Fibroblast of lung (primary cell): ENCODE measurements at regions not wholly inside any gene's neighbourhood (a gene's known extent, or its start where the extent isn't known, plus 50 kb on each side); places are given as distances from the start of the nearest gene placed in this dataset.

Experiments used
- DNase-seq, 2 donors: peaks; one replicate each; pipeline versions ENCODE4 v3.0.0 to v3.0.0-alpha.2; 2010; ENCODE audit warnings: low read depth in 2 of 2
- H2AFZ ChIP-seq: 2 replicates; pipeline ENCODE4 v1.5.1; 2012; ENCODE audit warnings: low read length, control low read depth, inconsistent platforms
- H3K27ac ChIP-seq: 2 replicates; pipeline ENCODE4 v1.5.1; 2011; ENCODE audit warnings: low read length, control low read depth; ENCODE audit not compliant: insufficient read depth
- H3K27me3 ChIP-seq: 2 replicates; pipeline ENCODE4 v1.5.1; 2011; ENCODE audit warnings: mild to moderate bottlenecking, low read length; ENCODE audit not compliant: control insufficient read depth, insufficient read depth
- H3K36me3 ChIP-seq: 2 replicates; pipeline ENCODE4 v1.5.1; 2011; ENCODE audit warnings: low read length; ENCODE audit not compliant: control insufficient read depth, insufficient read depth
- H3K4me1 ChIP-seq: 2 replicates; pipeline ENCODE4 v1.5.1; 2011; ENCODE audit warnings: low read length; ENCODE audit not compliant: control insufficient read depth, insufficient read depth; ENCODE audit errors: extremely low read depth
- H3K4me2 ChIP-seq: 2 replicates; pipeline ENCODE4 v1.5.1; 2011; ENCODE audit warnings: low read length, control low read depth; ENCODE audit not compliant: insufficient read depth; ENCODE audit errors: extremely low read depth
- H3K4me3 ChIP-seq, 4 experiments: fragments of 200-600 bp in 1 of 4; sonication (generic) in 1 of 4; replicated peaks in 1 of 4; 2 replicates each; pipeline ENCODE4 v1.5.1; 2011 to 2016; ENCODE audit warnings: low read length in 4 of 4, low read depth in 3 of 4, mild to moderate bottlenecking in 3 of 4, control low read depth in 2 of 4, inconsistent platforms in 1 of 4, mixed read lengths in 1 of 4; ENCODE audit not compliant: insufficient read depth in 1 of 4; ENCODE audit errors: control extremely low read depth in 1 of 4
- H3K79me2 ChIP-seq: 2 replicates; pipeline ENCODE4 v1.5.1; 2012; ENCODE audit warnings: mild to moderate bottlenecking, low read length, inconsistent platforms; ENCODE audit not compliant: control insufficient read depth, insufficient read depth
- H3K9ac ChIP-seq: 2 replicates; pipeline ENCODE4 v1.5.1; 2011; ENCODE audit warnings: mild to moderate bottlenecking, low read length, control low read depth; ENCODE audit not compliant: insufficient read depth
- H3K9me3 ChIP-seq: 2 replicates; pipeline ENCODE4 v1.5.1; 2012; ENCODE audit warnings: low read depth, low read length; ENCODE audit not compliant: control insufficient read depth, insufficient read depth
- H4K20me1 ChIP-seq: 2 replicates; pipeline ENCODE4 v1.5.1; 2011; ENCODE audit warnings: low read length; ENCODE audit not compliant: control insufficient read depth, insufficient read depth; ENCODE audit errors: extremely low read depth
- EZH2 ChIP-seq: IDR thresholded peaks from 2 replicates; pipeline ENCODE4 v1.5.1; 2012; ENCODE audit warnings: low read length, control low read depth, mild to moderate bottlenecking; ENCODE audit errors: missing control alignments
- TF ChIP-seq, protein P1 (sequence below), 2 donors: IDR thresholded peaks in 1 of 2; conservative IDR thresholded peaks in 1 of 2; 1 replicate in 1 of 2; 2 replicates in 1 of 2; pipeline ENCODE4 v1.5.1; 2011 to 2012; ENCODE audit warnings: low read length in 2 of 2, control low read depth in 1 of 2, inconsistent platforms in 1 of 2, low read depth in 1 of 2, mild to moderate bottlenecking in 1 of 2

DNA sequence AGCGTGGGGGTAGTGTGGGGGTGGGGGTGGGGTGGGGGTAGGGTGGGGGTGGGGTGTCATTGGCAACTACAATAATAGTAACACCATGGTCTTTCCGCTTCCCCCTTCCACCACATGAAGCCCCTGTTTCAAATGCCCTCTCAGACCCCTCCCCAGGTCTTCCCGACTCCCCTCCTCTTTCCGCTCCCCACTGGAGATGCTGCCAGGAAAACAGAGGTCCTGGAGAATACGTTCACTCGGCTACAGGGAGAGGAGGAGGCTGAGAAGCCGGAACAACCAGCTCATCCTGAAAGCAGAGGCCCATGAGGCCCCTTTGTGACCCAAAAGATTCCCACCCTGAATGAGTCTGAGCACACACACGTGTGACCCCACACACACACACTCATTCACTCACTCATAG, 75.4 kb downstream of the CPN2 start:
- Histone ChIP-seq H3K27me3 (no peaks in the 10 kb centered on the region), H3K27ac (no peak overlapping the region), H4K20me1 (no peaks in the 10 kb centered on the region), H3K9ac (no peak overlapping the region), H3K4me2 (no peak overlapping the region), H3K4me3 (no peak overlapping the region), H3K4me1 (peaks cover 7% of the 10 kb centered on the region), H3K36me3 (no peaks in the 10 kb centered on the region), H2AFZ (no peak overlapping the region), H3K9me3 (no peaks in the 10 kb centered on the region), H3K79me2 (no peaks in the 10 kb centered on the region)
- DNase-seq, result no peak
- no peak for TF ChIP-seq EZH2
- TF ChIP-seq, protein P1, sequence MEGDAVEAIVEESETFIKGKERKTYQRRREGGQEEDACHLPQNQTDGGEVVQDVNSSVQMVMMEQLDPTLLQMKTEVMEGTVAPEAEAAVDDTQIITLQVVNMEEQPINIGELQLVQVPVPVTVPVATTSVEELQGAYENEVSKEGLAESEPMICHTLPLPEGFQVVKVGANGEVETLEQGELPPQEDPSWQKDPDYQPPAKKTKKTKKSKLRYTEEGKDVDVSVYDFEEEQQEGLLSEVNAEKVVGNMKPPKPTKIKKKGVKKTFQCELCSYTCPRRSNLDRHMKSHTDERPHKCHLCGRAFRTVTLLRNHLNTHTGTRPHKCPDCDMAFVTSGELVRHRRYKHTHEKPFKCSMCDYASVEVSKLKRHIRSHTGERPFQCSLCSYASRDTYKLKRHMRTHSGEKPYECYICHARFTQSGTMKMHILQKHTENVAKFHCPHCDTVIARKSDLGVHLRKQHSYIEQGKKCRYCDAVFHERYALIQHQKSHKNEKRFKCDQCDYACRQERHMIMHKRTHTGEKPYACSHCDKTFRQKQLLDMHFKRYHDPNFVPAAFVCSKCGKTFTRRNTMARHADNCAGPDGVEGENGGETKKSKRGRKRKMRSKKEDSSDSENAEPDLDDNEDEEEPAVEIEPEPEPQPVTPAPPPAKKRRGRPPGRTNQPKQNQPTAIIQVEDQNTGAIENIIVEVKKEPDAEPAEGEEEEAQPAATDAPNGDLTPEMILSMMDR (conservative IDR thresholded peaks at IDR 0.05 in 1 of 2, IDR thresholded peaks at IDR 0.05 in 1 of 2; ENCODE audit: low read depth in 1 of 2, low read length in 2 of 2), result no peak

DNA sequence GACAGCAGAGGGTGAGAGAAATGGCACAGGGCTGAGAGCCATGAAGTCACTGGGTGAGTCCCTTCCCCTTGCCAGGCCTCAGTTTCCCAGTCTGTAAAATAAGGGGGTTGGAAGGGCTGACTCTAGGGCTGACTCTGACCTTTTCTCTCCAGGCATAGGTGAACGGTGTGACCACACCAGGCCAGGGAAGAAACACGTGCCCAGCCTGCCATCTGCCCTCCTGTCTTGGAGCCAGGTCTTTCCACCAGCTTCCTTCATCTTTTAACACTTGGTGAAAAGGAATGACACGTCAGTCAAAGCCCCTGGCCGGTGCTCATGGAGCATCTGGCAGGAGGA, 74.4 kb downstream of the CPN2 start:
- Histone ChIP-seq H3K9me3 (no peaks in the 10 kb centered on the region), H3K4me2 (no peak overlapping the region), H3K9ac (no peak overlapping the region), H3K27me3 (peaks cover 4% of the 10 kb centered on the region), H4K20me1 (no peaks in the 10 kb centered on the region), H3K4me1 (peaks cover 5% of the 10 kb centered on the region), H3K4me3 (no peak overlapping the region), H3K79me2 (no peaks in the 10 kb centered on the region), H3K27ac (no peak overlapping the region), H2AFZ (no peak overlapping the region), H3K36me3 (no peaks in the 10 kb centered on the region)
- no peak for TF ChIP-seq EZH2
- TF ChIP-seq, protein P1 (conservative IDR thresholded peaks at IDR 0.05 in 1 of 2, IDR thresholded peaks at IDR 0.05 in 1 of 2; ENCODE audit: low read depth in 1 of 2, low read length in 2 of 2), result no peak
- peak in 1 of 2 donors; percentile 6 for DNase-seq

DNA sequence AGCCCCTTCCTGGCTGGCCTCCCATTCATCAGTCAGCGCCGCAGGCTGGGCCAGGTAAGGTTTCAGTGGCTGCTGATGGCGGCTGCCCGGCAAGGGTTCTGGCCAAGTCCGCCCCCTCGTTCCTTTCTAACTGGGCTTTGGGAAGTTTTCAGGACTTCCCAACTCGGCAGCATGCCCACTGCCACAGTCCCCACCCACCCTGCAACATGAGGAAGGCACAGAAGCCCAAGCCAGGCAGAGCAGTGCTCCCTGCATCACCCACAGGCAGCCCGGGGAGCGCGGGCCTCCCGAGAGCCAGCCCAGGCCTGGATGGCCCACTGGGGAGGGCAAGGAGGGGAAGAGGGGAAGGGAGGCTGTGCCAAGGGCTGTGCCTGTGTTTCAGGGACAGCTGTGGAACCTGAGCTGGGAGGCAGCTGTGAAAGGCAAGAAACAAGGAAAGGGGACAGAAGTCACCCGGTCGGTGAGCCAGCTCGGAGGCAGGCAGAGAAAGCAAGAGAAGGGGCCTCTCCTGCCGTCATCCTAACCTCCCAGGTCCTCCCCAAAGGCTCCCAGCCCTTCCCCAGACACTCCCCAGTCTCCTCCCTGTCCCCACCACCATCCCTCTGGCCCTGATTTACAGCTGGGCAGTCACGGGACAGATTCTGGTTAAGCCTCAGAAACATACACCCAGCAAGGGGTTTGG, 73.9 kb downstream of the CPN2 start:
- no peak overlapping the region for H3K4me3 ChIP-seq
- no peak overlapping the region for H3K9ac ChIP-seq

More for the DNA sequence above, 73.9 kb downstream of the CPN2 start:
- TF ChIP-seq, protein P1 (conservative IDR thresholded peaks at IDR 0.05 in 1 of 2, IDR thresholded peaks at IDR 0.05 in 1 of 2; ENCODE audit: low read depth in 1 of 2, low read length in 2 of 2), result no peak
- no peak for TF ChIP-seq EZH2
- Histone ChIP-seq H4K20me1 (no peaks in the 10 kb centered on the region), H3K4me1 (peaks cover 5% of the 10 kb centered on the region), H3K9me3 (no peaks in the 10 kb centered on the region), H2AFZ (peak overlapping the region; percentile 39), H3K4me2 (peak overlapping the region; percentile 57), H3K27ac (peak overlapping the region; percentile 23), H3K27me3 (peaks cover 4% of the 10 kb centered on the region), H3K36me3 (no peaks in the 10 kb centered on the region), H3K79me2 (no peaks in the 10 kb centered on the region)
- DNase-seq, result peak; percentile 75 to 86
